GM12892 (cell line): ENCODE measurements at regions not wholly inside any gene's neighbourhood (a gene's known extent, or its start where the extent isn't known, plus 50 kb on each side); places are given as distances from the start of the nearest gene placed in this dataset.
A peak's percentile ranks its signal among the peaks of the same experiment; 100 is the strongest.
"Not testable (repeated sequence)": the region's sequence is repeated elsewhere in the genome, so short reads cannot be mapped to it uniquely, and the experiment has no call there.

Source experiments
- POLR2A ChIP-seq: IDR thresholded peaks from 2 replicates; pipeline ENCODE4 v1.6.1; 2011; ENCODE audit warnings: low read depth, low read length, control low read depth
- POLR2AphosphoS5 ChIP-seq: IDR thresholded peaks from 2 replicates; pipeline ENCODE4 v1.6.1; 2011; ENCODE audit warnings: low read depth, low read length, control low read depth

- TF ChIP-seq POLR2A, result 0 out of 2 replicates have a peak, but pooled peaks have one; percentile 29
- not testable (repeated sequence) for TF ChIP-seq POLR2AphosphoS5
Measured at GRCh38 chr19:41521138-41521930, 54.6 kb upstream of the CEACAM21 start.
